ENCODE measurements at regions not wholly inside any gene's neighbourhood (a gene's known extent, or its start where the extent isn't known, plus 50 kb on each side); places are given as distances from the start of the nearest gene placed in this dataset.

GRCh38 chr2:58916063-58916462, 674.9 kb upstream of the FANCL start:
- TF ChIP-seq, protein P1, sequence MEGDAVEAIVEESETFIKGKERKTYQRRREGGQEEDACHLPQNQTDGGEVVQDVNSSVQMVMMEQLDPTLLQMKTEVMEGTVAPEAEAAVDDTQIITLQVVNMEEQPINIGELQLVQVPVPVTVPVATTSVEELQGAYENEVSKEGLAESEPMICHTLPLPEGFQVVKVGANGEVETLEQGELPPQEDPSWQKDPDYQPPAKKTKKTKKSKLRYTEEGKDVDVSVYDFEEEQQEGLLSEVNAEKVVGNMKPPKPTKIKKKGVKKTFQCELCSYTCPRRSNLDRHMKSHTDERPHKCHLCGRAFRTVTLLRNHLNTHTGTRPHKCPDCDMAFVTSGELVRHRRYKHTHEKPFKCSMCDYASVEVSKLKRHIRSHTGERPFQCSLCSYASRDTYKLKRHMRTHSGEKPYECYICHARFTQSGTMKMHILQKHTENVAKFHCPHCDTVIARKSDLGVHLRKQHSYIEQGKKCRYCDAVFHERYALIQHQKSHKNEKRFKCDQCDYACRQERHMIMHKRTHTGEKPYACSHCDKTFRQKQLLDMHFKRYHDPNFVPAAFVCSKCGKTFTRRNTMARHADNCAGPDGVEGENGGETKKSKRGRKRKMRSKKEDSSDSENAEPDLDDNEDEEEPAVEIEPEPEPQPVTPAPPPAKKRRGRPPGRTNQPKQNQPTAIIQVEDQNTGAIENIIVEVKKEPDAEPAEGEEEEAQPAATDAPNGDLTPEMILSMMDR (IDR thresholded peaks at IDR 0.05) = no peak
- no peak for TF ChIP-seq EZH2 (IDR thresholded peaks at IDR 0.05; ENCODE audit: borderline replicate concordance, insufficient read depth, low read depth, low read length, poor library complexity, severe bottlenecking)
